Kidney (tissue), 13 donors: ENCODE measurements at regions not wholly inside any gene's neighbourhood (a gene's known extent, or its start where the extent isn't known, plus 50 kb on each side); places are given as distances from the start of the nearest gene placed in this dataset.

Source experiments
- DNase-seq, 5 donors: peaks; one replicate each; pipeline ENCODE4 v3.0.0-alpha.2; 2013 to 2020
- FAIRE-seq: peaks from 2 replicates; lab custom pipeline; 2012; peaks lifted over from hg19 to GRCh38; lab: Jason Lieb, UNC
- H3K27ac ChIP-seq, 2 donors: one replicate each; pipeline ENCODE4 v1.7.0; 2013; ENCODE audit warnings: low read depth in 2 of 2, low read length in 2 of 2, inconsistent platforms in 1 of 2
- H3K27me3 ChIP-seq: one replicate; pipeline ENCODE4 v1.7.1; 2013; ENCODE audit warnings: low read length, inconsistent platforms; ENCODE audit not compliant: control insufficient read depth, insufficient read depth
- H3K36me3 ChIP-seq, 3 donors: one replicate each; pipeline versions ENCODE4 v1.7.0 to v1.7.1; 2013; ENCODE audit warnings: low read length in 3 of 3, control low read depth in 1 of 3, inconsistent platforms in 1 of 3; ENCODE audit not compliant: insufficient read depth in 3 of 3, control insufficient read depth in 2 of 3
- H3K4me1 ChIP-seq, 3 donors: one replicate each; pipeline versions ENCODE4 v1.7.0 to v1.7.1; 2013; ENCODE audit warnings: low read length in 3 of 3, inconsistent platforms in 1 of 3, low read depth in 1 of 3; ENCODE audit not compliant: control insufficient read depth in 2 of 3, insufficient read depth in 2 of 3
- H3K4me3 ChIP-seq, 3 donors: one replicate each; pipeline versions ENCODE4 v1.7.0 to v1.8.1; 2013; ENCODE audit warnings: low read length in 3 of 3, control low read depth in 1 of 3, inconsistent platforms in 1 of 3
- H3K9ac ChIP-seq, 3 donors: one replicate each; pipeline versions ENCODE4 v1.7.0 to v1.7.1; 2013; ENCODE audit warnings: low read length in 3 of 3, control low read depth in 1 of 3, inconsistent platforms in 1 of 3
- H3K9me3 ChIP-seq, 3 donors: one replicate each; pipeline versions ENCODE4 v1.7.0 to v1.7.1; 2013; ENCODE audit warnings: low read length in 3 of 3, control low read depth in 1 of 3, inconsistent platforms in 1 of 3; ENCODE audit not compliant: control insufficient read depth in 2 of 3, insufficient read depth in 1 of 3
- CTCF ChIP-seq: IDR thresholded peaks from 3 replicates; pipeline ENCODE4 v1.5.1; 2012; ENCODE audit warnings: mild to moderate bottlenecking, moderate library complexity, borderline replicate concordance; ENCODE audit not compliant: insufficient read depth; ENCODE audit errors: extremely low read depth
- intact Hi-C: fragments of 100-400 bp; cut with DNase I; formaldehyde crosslinking; loops from one replicate; pipeline ENCODE4 v1.11.1; 2022
- donor health status: control.
- donor health status: control.
- donor health status: control.
- donor health status: control.
- donor health status: control.
- donor health status: DM: yes; HTN: yes; CAD: no.
- donor health status: Normal renal cell carcinoma (clear cell type).

- Histone ChIP-seq H3K4me1 (no peaks in the 10 kb centered on the region), H3K9ac (no peak overlapping the region), H3K27ac (no peak overlapping the region), H3K27me3 (no peaks in the 10 kb centered on the region), H3K9me3 (no peaks in the 10 kb centered on the region), H3K4me3 (no peak overlapping the region), H3K36me3 (no peaks in the 10 kb centered on the region)
- intact Hi-C loops: no loop called here
- no peak for TF ChIP-seq CTCF
- no peak for FAIRE-seq
- no peak for DNase-seq
These were observed 390.7 kb upstream of the NETO1 start for GRCh38 chr18:73258375-73259087.

GRCh38 chr18:73254564-73254963 lies 386.8 kb upstream of the NETO1 start:
- TF ChIP-seq CTCF: no peak
- no peak overlapping the region for H3K4me3 ChIP-seq
- H3K27ac ChIP-seq: no peak overlapping the region
- FAIRE-seq (no peak), DNase-seq (no peak)
- no peaks in the 10 kb centered on the region for H3K27me3 ChIP-seq
- H3K9ac ChIP-seq: no peak overlapping the region
- no peaks in the 10 kb centered on the region for H3K4me1 ChIP-seq
- intact Hi-C loops: no loop called here
- no peaks in the 10 kb centered on the region for H3K9me3 ChIP-seq
- H3K36me3 ChIP-seq: no peaks in the 10 kb centered on the region

GRCh38 chr18:73249030-73249429 lies 381.2 kb upstream of the NETO1 start:
- TF ChIP-seq CTCF: no peak
- Histone ChIP-seq H3K9me3 (no peaks in the 10 kb centered on the region), H3K9ac (no peak overlapping the region), H3K27ac (no peak overlapping the region), H3K27me3 (no peaks in the 10 kb centered on the region), H3K4me3 (no peak overlapping the region), H3K36me3 (no peaks in the 10 kb centered on the region), H3K4me1 (no peaks in the 10 kb centered on the region)
- no peak for FAIRE-seq
- DNase-seq: no peak
- intact Hi-C loops: no loop called here

- no peaks in the 10 kb centered on the region for H3K9me3 ChIP-seq
- no peaks in the 10 kb centered on the region for H3K27me3 ChIP-seq
- intact Hi-C loops: no loop called here
- no peak overlapping the region for H3K9ac ChIP-seq
- DNase-seq (no peak), FAIRE-seq (no peak)
- H3K27ac ChIP-seq: no peak overlapping the region
- TF ChIP-seq CTCF: no peak
- no peaks in the 10 kb centered on the region for H3K4me1 ChIP-seq
- H3K36me3 ChIP-seq: no peaks in the 10 kb centered on the region
- H3K4me3 ChIP-seq: no peak overlapping the region
These were observed 379.0 kb upstream of the NETO1 start for GRCh38 chr18:73246763-73247162.
